ENCODE measurements at regions not wholly inside any gene's neighbourhood (a gene's known extent, or its start where the extent isn't known, plus 50 kb on each side); places are given as distances from the start of the nearest gene placed in this dataset.

GRCh38 chr16:74210245-74210644, 86.4 kb upstream of the PSMD7 start:
- Histone ChIP-seq H4K20me1 (ENCODE audit: control insufficient read depth, insufficient read depth, low read depth, low read length) (no peaks in the 10 kb centered on the region), H3K9me3 (ENCODE audit: control insufficient read depth, insufficient read depth, low read length) (no peaks in the 10 kb centered on the region), H3K36me3 (ENCODE audit: control insufficient read depth, low read length) (no peaks in the 10 kb centered on the region), H3F3A (ENCODE audit: control insufficient read depth, insufficient read depth) (no peaks in the 10 kb centered on the region), H3K79me2 (ENCODE audit: control insufficient read depth, low read length) (no peaks in the 10 kb centered on the region), H3K9me2 (replicated peaks; ENCODE audit: control insufficient read depth, low read length) (no peaks in the 10 kb centered on the region), H3K4me3 (ENCODE audit: low read length) (no peak overlapping the region), H3K27ac (ENCODE audit: low read depth, low read length) (no peak overlapping the region), H3K4me1 (ENCODE audit: control insufficient read depth, low read length) (no peaks in the 10 kb centered on the region), H3K27me3 (ENCODE audit: control insufficient read depth, low read length) (no peaks in the 10 kb centered on the region), H3K4me2 (ENCODE audit: low read length) (no peak overlapping the region)
- no peak for TF ChIP-seq CTCF (IDR thresholded peaks at IDR 0.05; ENCODE audit: low read depth, low read length, poor library complexity, severe bottlenecking)
- no peak for TF ChIP-seq EZH2phosphoT487 (IDR thresholded peaks at IDR 0.05; ENCODE audit: borderline replicate concordance, low read length)

GRCh38 chr16:74202009-74202408, 94.6 kb upstream of the PSMD7 start:
- no peak overlapping the region for H3K4me3 ChIP-seq (ENCODE audit: low read length)
- no peaks in the 10 kb centered on the region for H3K4me1 ChIP-seq (ENCODE audit: control insufficient read depth, low read length)
- H3K9me3 ChIP-seq (ENCODE audit: control insufficient read depth, insufficient read depth, low read length) = no peaks in the 10 kb centered on the region
- no peak overlapping the region for H3K4me2 ChIP-seq (ENCODE audit: low read length)
- H4K20me1 ChIP-seq (ENCODE audit: control insufficient read depth, insufficient read depth, low read depth, low read length) = no peaks in the 10 kb centered on the region
- no peaks in the 10 kb centered on the region for H3F3A ChIP-seq (ENCODE audit: control insufficient read depth, insufficient read depth)
- no peaks in the 10 kb centered on the region for H3K27me3 ChIP-seq (ENCODE audit: control insufficient read depth, low read length)
- no peaks in the 10 kb centered on the region for H3K79me2 ChIP-seq (ENCODE audit: control insufficient read depth, low read length)
- TF ChIP-seq EZH2phosphoT487 (IDR thresholded peaks at IDR 0.05; ENCODE audit: borderline replicate concordance, low read length) = no peak
- TF ChIP-seq CTCF (IDR thresholded peaks at IDR 0.05; ENCODE audit: low read depth, low read length, poor library complexity, severe bottlenecking) = no peak
- H3K36me3 ChIP-seq (ENCODE audit: control insufficient read depth, low read length) = no peaks in the 10 kb centered on the region
- H3K9me2 ChIP-seq (replicated peaks; ENCODE audit: control insufficient read depth, low read length) = no peaks in the 10 kb centered on the region
- no peak overlapping the region for H3K27ac ChIP-seq (ENCODE audit: low read depth, low read length)

DNA sequence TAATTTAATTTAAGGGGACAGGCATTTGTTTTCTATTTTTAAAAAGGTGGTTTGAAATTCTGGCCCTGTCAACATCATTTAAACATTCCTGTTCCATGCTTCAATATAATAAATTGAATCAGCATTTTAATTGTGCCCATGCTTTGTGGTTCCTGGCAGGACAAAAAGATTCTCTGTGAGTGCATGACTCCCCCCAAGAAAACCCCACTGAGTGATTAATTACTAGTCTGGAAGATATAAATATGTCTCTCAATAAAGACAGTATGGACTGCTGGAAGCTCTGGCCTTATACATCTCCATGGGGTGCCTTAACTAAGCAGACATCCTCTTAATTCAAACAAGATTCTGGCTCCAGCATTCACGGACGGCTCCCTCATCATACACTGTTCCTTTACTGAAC, 95.0 kb upstream of the PSMD7 start:
- Histone ChIP-seq H3K4me2 (ENCODE audit: low read length) (no peak overlapping the region), H3K9me3 (ENCODE audit: control insufficient read depth, insufficient read depth, low read length) (no peaks in the 10 kb centered on the region), H4K20me1 (ENCODE audit: control insufficient read depth, insufficient read depth, low read depth, low read length) (no peaks in the 10 kb centered on the region), H3K79me2 (ENCODE audit: control insufficient read depth, low read length) (no peaks in the 10 kb centered on the region), H3K4me3 (ENCODE audit: low read length) (no peak overlapping the region), H3K27ac (ENCODE audit: low read depth, low read length) (no peak overlapping the region), H3K36me3 (ENCODE audit: control insufficient read depth, low read length) (no peaks in the 10 kb centered on the region), H3F3A (ENCODE audit: control insufficient read depth, insufficient read depth) (no peaks in the 10 kb centered on the region), H3K9me2 (replicated peaks; ENCODE audit: control insufficient read depth, low read length) (no peaks in the 10 kb centered on the region), H3K27me3 (ENCODE audit: control insufficient read depth, low read length) (no peaks in the 10 kb centered on the region), H3K4me1 (ENCODE audit: control insufficient read depth, low read length) (no peaks in the 10 kb centered on the region)
- TF ChIP-seq EZH2phosphoT487 (IDR thresholded peaks at IDR 0.05; ENCODE audit: borderline replicate concordance, low read length) (no peak), CTCF (IDR thresholded peaks at IDR 0.05; ENCODE audit: low read depth, low read length, poor library complexity, severe bottlenecking) (no peak)

DNA sequence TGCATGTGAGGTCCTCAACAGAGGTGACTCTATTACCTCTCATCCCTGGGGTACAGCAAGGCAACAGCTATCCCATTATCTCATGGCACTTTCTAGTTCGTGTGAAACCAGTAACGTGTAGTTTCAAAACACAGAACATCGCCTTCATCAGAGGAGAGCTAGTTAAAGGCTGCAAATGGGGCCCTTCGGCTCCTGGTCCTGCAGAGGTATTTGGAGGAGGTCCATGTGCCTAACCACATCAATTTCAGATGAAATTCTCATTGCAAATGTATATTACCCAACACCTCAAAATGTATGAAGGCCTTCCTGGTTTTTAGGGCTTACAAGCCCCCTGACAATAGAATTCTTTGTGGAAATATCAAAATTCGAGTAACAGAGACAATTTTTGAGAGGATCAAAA, 95.7 kb upstream of the PSMD7 start:
- Histone ChIP-seq H4K20me1 (ENCODE audit: control insufficient read depth, insufficient read depth, low read depth, low read length) (no peaks in the 10 kb centered on the region), H3K4me1 (ENCODE audit: control insufficient read depth, low read length) (no peaks in the 10 kb centered on the region), H3K27ac (ENCODE audit: low read depth, low read length) (no peak overlapping the region), H3K4me3 (ENCODE audit: low read length) (no peak overlapping the region), H3K4me2 (ENCODE audit: low read length) (no peak overlapping the region), H3K79me2 (ENCODE audit: control insufficient read depth, low read length) (no peaks in the 10 kb centered on the region), H3K9me2 (replicated peaks; ENCODE audit: control insufficient read depth, low read length) (no peaks in the 10 kb centered on the region), H3K27me3 (ENCODE audit: control insufficient read depth, low read length) (no peaks in the 10 kb centered on the region), H3K36me3 (ENCODE audit: control insufficient read depth, low read length) (no peaks in the 10 kb centered on the region), H3F3A (ENCODE audit: control insufficient read depth, insufficient read depth) (no peaks in the 10 kb centered on the region), H3K9me3 (ENCODE audit: control insufficient read depth, insufficient read depth, low read length) (no peaks in the 10 kb centered on the region)
- TF ChIP-seq CTCF (IDR thresholded peaks at IDR 0.05; ENCODE audit: low read depth, low read length, poor library complexity, severe bottlenecking) (no peak), EZH2phosphoT487 (IDR thresholded peaks at IDR 0.05; ENCODE audit: borderline replicate concordance, low read length) (no peak)

All from DOHH2 (cell line).